ENCODE measurements at regions not wholly inside any gene's neighbourhood (a gene's known extent, or its start where the extent isn't known, plus 50 kb on each side); places are given as distances from the start of the nearest gene placed in this dataset.

GRCh38 chr3:192024751-192025150 lies 563.8 kb downstream of the PYDC2 start:
- H3K36me3 ChIP-seq (ENCODE audit: insufficient read depth, low read length), result no peaks in the 10 kb centered on the region
- H3K27ac ChIP-seq (ENCODE audit: low read depth in 1 of 2, low read length in 2 of 2), result no peak overlapping the region
- TF ChIP-seq CTCF (IDR thresholded peaks at IDR 0.05), result no peak
- no peaks in the 10 kb centered on the region for H3K9me3 ChIP-seq (ENCODE audit: control insufficient read depth in 1 of 2, insufficient read depth in 1 of 2, low read length in 2 of 2)
- H3K4me3 ChIP-seq (ENCODE audit: low read length), result no peak overlapping the region
- no peaks in the 10 kb centered on the region for H3K4me1 ChIP-seq (ENCODE audit: insufficient read depth, low read length)
- POLR2A ChIA-PET, result no interaction called here
- ATAC-seq (ENCODE audit: poor library complexity) (no peak), DNase-seq (no peak)
- no peak overlapping the region for H3K4me3 Mint-ChIP-seq
- intact Hi-C loops (cut with DNase I, micrococcal nuclease), result no loop called here
- no peaks in the 10 kb centered on the region for H3K27me3 ChIP-seq (ENCODE audit: control insufficient read depth in 1 of 2, insufficient read depth in 2 of 2, low read length in 2 of 2)
- no peaks in the 10 kb centered on the region for H3K27me3 Mint-ChIP-seq
- no peak overlapping the region for H3K27ac Mint-ChIP-seq
- no peaks in the 10 kb centered on the region for H3K4me1 Mint-ChIP-seq (ENCODE audit: low read depth)
- no peaks in the 10 kb centered on the region for H3K36me3 Mint-ChIP-seq (ENCODE audit: low read depth)
- CTCF ChIA-PET, result no interaction called here
- peaks cover under 1% of the 10 kb centered on the region for H3K9me3 Mint-ChIP-seq

DNA sequence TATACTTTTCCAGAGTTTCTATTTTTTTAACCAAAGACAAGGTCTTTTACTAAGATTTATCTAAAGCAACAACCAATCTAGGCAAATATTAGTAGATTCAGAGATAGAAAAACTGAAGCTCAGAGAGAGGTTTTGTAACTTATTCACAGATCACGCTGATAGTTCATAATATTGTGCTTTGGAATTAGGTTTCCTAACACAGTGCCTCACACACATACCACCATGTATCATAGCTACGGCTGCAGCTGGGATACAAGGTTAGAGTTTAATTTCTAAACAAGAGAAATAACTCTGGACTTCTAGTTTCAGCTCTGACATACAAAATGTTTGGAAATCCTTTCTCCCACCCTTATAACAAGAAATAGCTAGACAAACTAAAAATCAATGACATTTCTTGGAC lies 565.7 kb downstream of the PYDC2 start:
- TF ChIP-seq CTCF (IDR thresholded peaks at IDR 0.05), result no peak
- Histone ChIP-seq H3K4me1 (ENCODE audit: insufficient read depth, low read length) (no peaks in the 10 kb centered on the region), H3K9me3 (ENCODE audit: control insufficient read depth in 1 of 2, insufficient read depth in 1 of 2, low read length in 2 of 2) (peaks cover 0 to 5% of the 10 kb centered on the region in 2 experiments), H3K27me3 (ENCODE audit: control insufficient read depth in 1 of 2, insufficient read depth in 2 of 2, low read length in 2 of 2) (no peaks in the 10 kb centered on the region), H3K4me3 (ENCODE audit: low read length) (no peak overlapping the region), H3K27ac (ENCODE audit: low read depth in 1 of 2, low read length in 2 of 2) (no peak overlapping the region), H3K36me3 (ENCODE audit: insufficient read depth, low read length) (no peaks in the 10 kb centered on the region)
- no peak overlapping the region for H3K4me3 Mint-ChIP-seq
- no peak for DNase-seq
- no peaks in the 10 kb centered on the region for H3K36me3 Mint-ChIP-seq (ENCODE audit: low read depth)
- no peak overlapping the region for H3K27ac Mint-ChIP-seq
- ATAC-seq (ENCODE audit: poor library complexity), result no peak
- H3K27me3 Mint-ChIP-seq, result no peaks in the 10 kb centered on the region
- intact Hi-C loops (cut with DNase I, micrococcal nuclease), result no loop called here
- ChIA-PET POLR2A (no interaction called here), CTCF (no interaction called here)
- no peaks in the 10 kb centered on the region for H3K4me1 Mint-ChIP-seq (ENCODE audit: low read depth)
- no peaks in the 10 kb centered on the region for H3K9me3 Mint-ChIP-seq

DNA sequence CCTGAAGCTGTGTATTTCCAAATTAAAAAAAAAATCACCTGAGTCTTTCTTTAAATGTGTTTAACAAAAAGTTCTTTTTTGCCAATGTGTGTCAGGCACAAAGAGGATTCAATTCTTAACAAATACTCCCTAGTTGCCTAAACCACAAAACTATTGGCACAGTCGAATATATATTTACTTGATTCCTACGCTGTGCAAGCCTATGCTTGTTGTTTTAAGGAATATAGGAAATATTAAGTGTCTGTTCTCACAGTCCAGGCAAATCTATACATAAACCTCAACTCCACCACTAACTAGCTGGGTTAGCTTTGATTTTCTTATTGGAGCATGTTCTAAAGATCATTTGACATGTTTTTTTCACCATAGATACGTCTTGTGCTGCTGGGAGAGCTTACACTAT lies 571.0 kb downstream of the PYDC2 start:
- H3K27ac Mint-ChIP-seq, result no peak overlapping the region
- H3K36me3 ChIP-seq (ENCODE audit: insufficient read depth, low read length), result no peaks in the 10 kb centered on the region
- H3K36me3 Mint-ChIP-seq (ENCODE audit: low read depth), result no peaks in the 10 kb centered on the region
- H3K27ac ChIP-seq (ENCODE audit: low read depth in 1 of 2, low read length in 2 of 2), result no peak overlapping the region
- peaks cover 0 to 5% of the 10 kb centered on the region in 2 experiments for H3K9me3 ChIP-seq (ENCODE audit: control insufficient read depth in 1 of 2, insufficient read depth in 1 of 2, low read length in 2 of 2)
- no peak for TF ChIP-seq CTCF (IDR thresholded peaks at IDR 0.05)
- H3K27me3 Mint-ChIP-seq, result no peaks in the 10 kb centered on the region
- intact Hi-C loops (cut with DNase I, micrococcal nuclease), result no loop called here
- ChIA-PET CTCF (no interaction called here), POLR2A (no interaction called here)
- no peaks in the 10 kb centered on the region for H3K4me1 ChIP-seq (ENCODE audit: insufficient read depth, low read length)
- ATAC-seq (ENCODE audit: poor library complexity), result no peak
- no peak for DNase-seq
- H3K4me3 ChIP-seq (ENCODE audit: low read length), result no peak overlapping the region
- no peaks in the 10 kb centered on the region for H3K4me1 Mint-ChIP-seq (ENCODE audit: low read depth)
- no peaks in the 10 kb centered on the region for H3K9me3 Mint-ChIP-seq
- H3K4me3 Mint-ChIP-seq, result no peak overlapping the region
- no peaks in the 10 kb centered on the region for H3K27me3 ChIP-seq (ENCODE audit: control insufficient read depth in 1 of 2, insufficient read depth in 2 of 2, low read length in 2 of 2)
